Sigmoid colon (tissue), 4 donors: ENCODE measurements at regions not wholly inside any gene's neighbourhood (a gene's known extent, or its start where the extent isn't known, plus 50 kb on each side); places are given as distances from the start of the nearest gene placed in this dataset.

Source experiments
- CTCF ChIP-seq, 4 experiments: fragments of 450-650 bp in 3 of 4; fragments of 200-600 bp in 1 of 4; IDR thresholded peaks; one replicate each; pipeline ENCODE4 v1.5.1; 2016 to 2019; ENCODE audit warnings: antibody characterized with exemption in 4 of 4, mild to moderate bottlenecking in 3 of 4, moderate library complexity in 2 of 4
- EP300 ChIP-seq, 4 donors: sonication (generic); formaldehyde crosslinking; IDR thresholded peaks; one replicate each; pipeline ENCODE4 v1.6.1; 2017; ENCODE audit warnings: antibody characterized with exemption in 4 of 4
- POLR2A ChIP-seq, 2 donors: fragments of 450-650 bp; IDR thresholded peaks; one replicate each; pipeline ENCODE4 v1.6.1; 2016; ENCODE audit warnings: antibody characterized with exemption in 2 of 2, mild to moderate bottlenecking in 2 of 2, moderate library complexity in 2 of 2
- POLR2AphosphoS5 ChIP-seq, 4 donors: sonication (generic); formaldehyde crosslinking; IDR thresholded peaks; one replicate each; pipeline ENCODE4 v1.6.1; 2017; ENCODE audit warnings: antibody characterized with exemption in 4 of 4

DNA sequence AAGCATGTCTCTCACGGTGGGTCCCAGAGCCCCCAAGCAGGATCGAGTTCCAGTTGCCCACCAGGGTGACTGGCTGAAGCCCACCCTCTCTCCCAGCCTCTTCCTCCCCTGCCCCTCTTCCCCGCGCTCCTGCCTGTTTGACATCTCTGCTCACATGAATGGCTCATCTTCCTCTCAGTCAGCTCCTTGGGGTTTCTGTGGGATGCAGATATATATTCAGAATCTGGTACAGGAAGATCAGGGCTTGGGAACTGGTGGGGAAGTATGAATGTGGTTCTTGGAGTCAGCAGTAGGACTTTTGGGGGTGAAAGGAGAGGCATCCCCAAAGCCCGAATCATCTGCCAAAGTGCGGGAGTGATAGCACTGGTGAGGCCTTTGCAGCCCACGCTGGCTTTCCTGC lies 158.9 kb upstream of the CIBAR2 start:
- TF ChIP-seq POLR2A (IDR thresholded peaks at IDR 0.05): no peak
- no peak for TF ChIP-seq EP300 (IDR thresholded peaks at IDR 0.05)
- no peak for TF ChIP-seq CTCF (IDR thresholded peaks at IDR 0.05)
- TF ChIP-seq POLR2AphosphoS5 (IDR thresholded peaks at IDR 0.05): no peak
